MCF 10A (cell line): ENCODE measurements at regions not wholly inside any gene's neighbourhood (a gene's known extent, or its start where the extent isn't known, plus 50 kb on each side); places are given as distances from the start of the nearest gene placed in this dataset.
"Not testable (repeated sequence)": the region's sequence is repeated elsewhere in the genome, so short reads cannot be mapped to it uniquely, and the experiment has no call there.

Source experiments
- BruUV-seq: library from RNA; stranded (reverse); fragments of 400-500 nt; replicated peaks from 2 replicates; lab custom pipeline; 2021; lab: Mats Ljungman, UMichigan
- CTCF ChIA-PET: fragments of 300-600 bp; sonication (Branson Sonifier 250); formaldehyde crosslinking; extraction: SDS; loops from one replicate; lab custom pipeline; 2021; ENCODE audit warnings: antibody characterized with exemption, inconsistent platforms; lab: Yijun Ruan, JAX
- POLR2A ChIA-PET: fragments of 300-600, 350-650 bp; sonication (Branson Sonifier 250); formaldehyde crosslinking; extraction: SDS; loops from one replicate; lab custom pipeline; 2020; ENCODE audit warnings: antibody characterized with exemption, inconsistent platforms; lab: Yijun Ruan, JAX
- DNase-seq: peaks from one replicate; pipeline ENCODE4 v3.0.0-alpha.2; 2018; ENCODE audit not compliant: unreplicated experiment
- H3K27ac Mint-ChIP-seq: one replicate; pipeline ENCODE4 v1.8.0; 2022; ENCODE audit warnings: mild to moderate bottlenecking, low read depth, mixed read lengths; ENCODE audit not compliant: unreplicated experiment
- H3K27me3 Mint-ChIP-seq: one replicate; pipeline ENCODE4 v1.8.0; 2022; ENCODE audit warnings: mixed read lengths; ENCODE audit not compliant: insufficient read depth, unreplicated experiment
- H3K36me3 Mint-ChIP-seq: one replicate; pipeline ENCODE4 v1.8.0; 2022; ENCODE audit warnings: mild to moderate bottlenecking, moderate library complexity, mixed read lengths; ENCODE audit not compliant: insufficient read depth, unreplicated experiment
- H3K4me1 Mint-ChIP-seq: one replicate; pipeline ENCODE4 v1.8.0; 2022; ENCODE audit warnings: mixed read lengths; ENCODE audit not compliant: insufficient read depth, unreplicated experiment
- H3K4me3 Mint-ChIP-seq: one replicate; pipeline ENCODE4 v1.8.0; 2022; ENCODE audit warnings: mild to moderate bottlenecking, moderate library complexity, mixed read lengths; ENCODE audit not compliant: unreplicated experiment
- H3K9me3 Mint-ChIP-seq: one replicate; pipeline ENCODE4 v1.8.0; 2022; ENCODE audit warnings: mixed read lengths; ENCODE audit not compliant: unreplicated experiment
- CTCF ChIP-seq: fragments of 200-600 bp; IDR thresholded peaks from one replicate; pipeline ENCODE4 v1.8.0; 2022; ENCODE audit warnings: antibody characterized with exemption, mild to moderate bottlenecking; ENCODE audit not compliant: unreplicated experiment
- intact Hi-C: fragments of 100-400 bp; cut with micrococcal nuclease; formaldehyde crosslinking; loops from 2 replicates; pipeline ENCODE4 v1.14.1; 2022

- intact Hi-C loops, result no loop called here
- no peaks in the 10 kb centered on the region for H3K9me3 Mint-ChIP-seq
- no peaks in the 10 kb centered on the region for H3K4me1 Mint-ChIP-seq
- ChIA-PET CTCF (interaction anchor here (0.5 kb wide), 1 partner anchor 222 kb away, joined by 3 read pairs; no protein-coding TSS in a partner anchor), POLR2A (no interaction called here)
- H3K27me3 Mint-ChIP-seq, result peaks cover 40% of the 10 kb centered on the region
- TF ChIP-seq CTCF, result no peak
- H3K4me3 Mint-ChIP-seq, result no peak overlapping the region
- BruUV-seq, result no TSS peak
- no peaks in the 10 kb centered on the region for H3K36me3 Mint-ChIP-seq
- no peak overlapping the region for H3K27ac Mint-ChIP-seq
- DNase-seq, result no peak
Observed at GRCh38 chr5:136579238-136579637, 213.9 kb upstream of the TRPC7 start.

GRCh38 chr5:136569875-136570274 lies 204.5 kb upstream of the TRPC7 start:
- intact Hi-C loops, H3K27ac Mint-ChIP-seq, CTCF ChIA-PET, DNase-seq, H3K4me1 Mint-ChIP-seq, H3K9me3 Mint-ChIP-seq, BruUV-seq, H3K4me3 Mint-ChIP-seq, POLR2A ChIA-PET, H3K36me3 Mint-ChIP-seq: not testable (repeated sequence)
- H3K27me3 Mint-ChIP-seq, result peaks cover 50% of the 10 kb centered on the region

GRCh38 chr5:136565457-136565856 lies 200.1 kb upstream of the TRPC7 start:
- H3K4me1 Mint-ChIP-seq, result not testable (repeated sequence)

GRCh38 chr5:136565050-136565449 lies 199.7 kb upstream of the TRPC7 start:
- intact Hi-C loops, result not testable (repeated sequence)

More at GRCh38 chr5:136565457-136565856, 200.1 kb upstream of the TRPC7 start:
- H3K4me3 Mint-ChIP-seq, intact Hi-C loops, POLR2A ChIA-PET, H3K27ac Mint-ChIP-seq, H3K9me3 Mint-ChIP-seq, DNase-seq, BruUV-seq, H3K36me3 Mint-ChIP-seq, CTCF ChIA-PET: not testable (repeated sequence)
- H3K27me3 Mint-ChIP-seq, result peaks cover 41% of the 10 kb centered on the region

GRCh38 chr5:136564431-136564830 lies 199.1 kb upstream of the TRPC7 start:
- H3K9me3 Mint-ChIP-seq, POLR2A ChIA-PET, H3K27ac Mint-ChIP-seq, H3K4me1 Mint-ChIP-seq, H3K36me3 Mint-ChIP-seq, BruUV-seq, H3K4me3 Mint-ChIP-seq, CTCF ChIA-PET, DNase-seq, intact Hi-C loops: not testable (repeated sequence)
- H3K27me3 Mint-ChIP-seq, result peaks cover 31% of the 10 kb centered on the region

More at GRCh38 chr5:136565050-136565449, 199.7 kb upstream of the TRPC7 start:
- H3K9me3 Mint-ChIP-seq, H3K27ac Mint-ChIP-seq, BruUV-seq, DNase-seq, H3K4me1 Mint-ChIP-seq, CTCF ChIA-PET, H3K4me3 Mint-ChIP-seq, H3K36me3 Mint-ChIP-seq, POLR2A ChIA-PET: not testable (repeated sequence)
- peaks cover 37% of the 10 kb centered on the region for H3K27me3 Mint-ChIP-seq

- no peak overlapping the region for H3K27ac Mint-ChIP-seq
Observed at GRCh38 chr5:136563489-136563888, 198.1 kb upstream of the TRPC7 start.

More at GRCh38 chr5:136563489-136563888, 198.1 kb upstream of the TRPC7 start:
- Mint-ChIP-seq H3K36me3 (no peaks in the 10 kb centered on the region), H3K4me3 (no peak overlapping the region), H3K4me1 (no peaks in the 10 kb centered on the region), H3K9me3 (peaks cover 5% of the 10 kb centered on the region), H3K27me3 (peaks cover 22% of the 10 kb centered on the region)
- POLR2A ChIA-PET, result no interaction called here
- CTCF ChIA-PET, result interaction anchor here (0.7 kb wide), 1 partner anchor 408 kb away, joined by 3 read pairs; no protein-coding TSS in a partner anchor
- no peak for TF ChIP-seq CTCF
- intact Hi-C loops, result no loop called here
- no peak for DNase-seq
- no TSS peak for BruUV-seq
